NCI-H2029 (cell line): ENCODE measurements at regions not wholly inside any gene's neighbourhood (a gene's known extent, or its start where the extent isn't known, plus 50 kb on each side); places are given as distances from the start of the nearest gene placed in this dataset.

Source experiments
- DNase-seq: peaks from one replicate; lab custom pipeline; 2025; lab: John Stamatoyannopoulos, UW

GRCh38 chr15:92304223-92304975, 89.3 kb upstream of the ST8SIA2 start:
- no peak for DNase-seq

- DNase-seq, result no peak
These were observed 88.3 kb upstream of the ST8SIA2 start for GRCh38 chr15:92305343-92305742.

- DNase-seq, result no peak
These were observed 87.0 kb upstream of the ST8SIA2 start for GRCh38 chr15:92306663-92307062.

- DNase-seq, result no peak
These were observed 78.5 kb upstream of the ST8SIA2 start for GRCh38 chr15:92315144-92315543.

GRCh38 chr15:92315595-92316211, 78.0 kb upstream of the ST8SIA2 start:
- peak; percentile 13 for DNase-seq

- no peak for DNase-seq
These were observed 76.9 kb upstream of the ST8SIA2 start for GRCh38 chr15:92316586-92317295.

- DNase-seq, result no peak
These were observed 73.5 kb upstream of the ST8SIA2 start for GRCh38 chr15:92320012-92320699.

GRCh38 chr15:92322566-92323355, 70.9 kb upstream of the ST8SIA2 start:
- DNase-seq, result no peak

GRCh38 chr15:92323525-92323924, 70.2 kb upstream of the ST8SIA2 start:
- no peak for DNase-seq

- no peak for DNase-seq
These were observed 69.3 kb upstream of the ST8SIA2 start for GRCh38 chr15:92324101-92324963.

- no peak for DNase-seq
These were observed 67.4 kb upstream of the ST8SIA2 start for GRCh38 chr15:92326236-92326635.

- DNase-seq, result no peak
These were observed 66.6 kb upstream of the ST8SIA2 start for GRCh38 chr15:92327033-92327432.

- peak; percentile 26 for DNase-seq
These were observed 65.5 kb upstream of the ST8SIA2 start for GRCh38 chr15:92328207-92328606.

- DNase-seq, result no peak
These were observed 61.4 kb upstream of the ST8SIA2 start for GRCh38 chr15:92332125-92332899.

GRCh38 chr15:92333709-92334108, 60.0 kb upstream of the ST8SIA2 start:
- DNase-seq, result no peak

- no peak for DNase-seq
These were observed 57.2 kb upstream of the ST8SIA2 start for GRCh38 chr15:92336419-92336987.

- no peak for DNase-seq
These were observed 54.3 kb upstream of the ST8SIA2 start for GRCh38 chr15:92339361-92339760.
